Tibial artery (tissue), 4 donors: ENCODE measurements at regions not wholly inside any gene's neighbourhood (a gene's known extent, or its start where the extent isn't known, plus 50 kb on each side); places are given as distances from the start of the nearest gene placed in this dataset.

Experiments
- DNase-seq, 2 donors: peaks; one replicate each; pipeline ENCODE4 v3.0.0-alpha.2; 2019
- H3K27ac ChIP-seq, 2 donors: fragments of 200-600 bp; sonication (generic) in 1 of 2; 1 replicate in 1 of 2; 2 replicates in 1 of 2; pipeline ENCODE4 v1.5.1; 2018 to 2019; ENCODE audit warnings: mild to moderate bottlenecking in 1 of 2
- H3K27me3 ChIP-seq, 2 donors: fragments of 200-600 bp; sonication (generic) in 1 of 2; one replicate each; pipeline versions ENCODE4 v1.5.1 to v1.6.0; 2016 to 2019
- H3K36me3 ChIP-seq, 3 donors: fragments of 200-600 bp; sonication (generic) in 2 of 3; one replicate each; pipeline ENCODE4 v1.5.1; 2016 to 2019; ENCODE audit warnings: mild to moderate bottlenecking in 2 of 3
- H3K4me1 ChIP-seq, 4 donors: fragments of 200-600 bp; sonication (generic) in 2 of 4; 1 replicate in 3 of 4; 2 replicates in 1 of 4; pipeline ENCODE4 v1.5.1; 2016 to 2019
- H3K4me3 ChIP-seq, 2 donors: fragments of 200-600 bp; sonication (generic) in 1 of 2; 1 replicate in 1 of 2; 2 replicates in 1 of 2; pipeline ENCODE4 v1.5.1; 2018 to 2019; ENCODE audit warnings: mild to moderate bottlenecking in 2 of 2
- H3K9me3 ChIP-seq, 3 donors: fragments of 200-600 bp; sonication (generic) in 1 of 3; one replicate each; pipeline ENCODE4 v1.5.1; 2016 to 2019
- intact Hi-C: fragments of 100-400 bp; cut with DNase I; formaldehyde crosslinking; loops from one replicate; pipeline ENCODE4 v1.15.0; 2023; ENCODE audit warnings: low total_unique reads
- TF ChIP-seq, protein P1 (sequence below), 2 experiments: fragments of 200-600 bp in 1 of 2; fragments of 450-650 bp in 1 of 2; IDR thresholded peaks; one replicate each; pipeline ENCODE4 v1.5.1; 2017 to 2019; ENCODE audit warnings: antibody characterized with exemption in 2 of 2, mild to moderate bottlenecking in 1 of 2, moderate library complexity in 1 of 2

DNA sequence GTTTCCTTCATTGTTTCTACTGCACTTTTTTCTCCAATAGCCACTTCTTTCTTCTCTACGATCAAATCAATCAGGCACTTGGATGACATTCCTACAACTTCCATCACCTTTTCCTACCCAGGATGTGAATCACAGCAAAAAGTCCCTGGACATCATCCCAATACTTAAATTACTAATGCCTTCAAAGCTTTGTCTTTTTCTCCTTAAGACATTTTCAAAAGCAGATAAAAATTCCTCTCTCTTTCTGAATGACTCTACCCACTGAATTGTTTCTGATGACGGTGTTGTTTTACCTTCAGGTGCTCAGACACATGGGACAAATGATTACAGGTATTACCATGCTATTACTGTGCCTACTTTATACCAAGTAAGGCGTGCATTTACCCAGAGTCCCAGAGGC lies 500.9 kb downstream of the FBXO15 start:
- no peaks in the 10 kb centered on the region for H3K4me1 ChIP-seq
- H3K9me3 ChIP-seq: no peaks in the 10 kb centered on the region
- no peak overlapping the region for H3K27ac ChIP-seq
- H3K4me3 ChIP-seq: no peak overlapping the region
- TF ChIP-seq, protein P1, sequence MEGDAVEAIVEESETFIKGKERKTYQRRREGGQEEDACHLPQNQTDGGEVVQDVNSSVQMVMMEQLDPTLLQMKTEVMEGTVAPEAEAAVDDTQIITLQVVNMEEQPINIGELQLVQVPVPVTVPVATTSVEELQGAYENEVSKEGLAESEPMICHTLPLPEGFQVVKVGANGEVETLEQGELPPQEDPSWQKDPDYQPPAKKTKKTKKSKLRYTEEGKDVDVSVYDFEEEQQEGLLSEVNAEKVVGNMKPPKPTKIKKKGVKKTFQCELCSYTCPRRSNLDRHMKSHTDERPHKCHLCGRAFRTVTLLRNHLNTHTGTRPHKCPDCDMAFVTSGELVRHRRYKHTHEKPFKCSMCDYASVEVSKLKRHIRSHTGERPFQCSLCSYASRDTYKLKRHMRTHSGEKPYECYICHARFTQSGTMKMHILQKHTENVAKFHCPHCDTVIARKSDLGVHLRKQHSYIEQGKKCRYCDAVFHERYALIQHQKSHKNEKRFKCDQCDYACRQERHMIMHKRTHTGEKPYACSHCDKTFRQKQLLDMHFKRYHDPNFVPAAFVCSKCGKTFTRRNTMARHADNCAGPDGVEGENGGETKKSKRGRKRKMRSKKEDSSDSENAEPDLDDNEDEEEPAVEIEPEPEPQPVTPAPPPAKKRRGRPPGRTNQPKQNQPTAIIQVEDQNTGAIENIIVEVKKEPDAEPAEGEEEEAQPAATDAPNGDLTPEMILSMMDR (IDR thresholded peaks at IDR 0.05): no peak
- intact Hi-C loops: no loop called here
- DNase-seq: no peak
- no peaks in the 10 kb centered on the region for H3K27me3 ChIP-seq
- H3K36me3 ChIP-seq: no peaks in the 10 kb centered on the region

DNA sequence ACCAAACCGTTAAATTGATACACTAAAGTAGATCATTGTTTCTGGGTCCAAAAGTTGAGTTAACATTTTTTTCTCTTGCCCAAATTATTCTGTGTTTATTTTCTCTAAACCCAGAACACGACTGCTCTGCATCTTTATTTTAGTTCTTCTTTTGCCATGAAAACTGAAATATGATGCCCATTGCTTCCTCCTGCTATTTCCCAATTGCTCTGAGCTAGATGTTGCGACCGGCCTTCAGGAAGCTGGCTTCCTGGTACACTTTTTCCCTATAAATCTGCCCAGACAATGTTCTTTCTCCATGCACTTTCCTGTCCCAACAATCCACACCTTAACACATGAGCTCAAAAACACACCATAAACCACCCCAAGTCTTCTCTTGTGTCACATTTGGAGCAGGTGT lies 501.4 kb downstream of the FBXO15 start:
- TF ChIP-seq, protein P1 (IDR thresholded peaks at IDR 0.05): no peak
- H3K27me3 ChIP-seq: no peaks in the 10 kb centered on the region
- intact Hi-C loops: no loop called here

DNA sequence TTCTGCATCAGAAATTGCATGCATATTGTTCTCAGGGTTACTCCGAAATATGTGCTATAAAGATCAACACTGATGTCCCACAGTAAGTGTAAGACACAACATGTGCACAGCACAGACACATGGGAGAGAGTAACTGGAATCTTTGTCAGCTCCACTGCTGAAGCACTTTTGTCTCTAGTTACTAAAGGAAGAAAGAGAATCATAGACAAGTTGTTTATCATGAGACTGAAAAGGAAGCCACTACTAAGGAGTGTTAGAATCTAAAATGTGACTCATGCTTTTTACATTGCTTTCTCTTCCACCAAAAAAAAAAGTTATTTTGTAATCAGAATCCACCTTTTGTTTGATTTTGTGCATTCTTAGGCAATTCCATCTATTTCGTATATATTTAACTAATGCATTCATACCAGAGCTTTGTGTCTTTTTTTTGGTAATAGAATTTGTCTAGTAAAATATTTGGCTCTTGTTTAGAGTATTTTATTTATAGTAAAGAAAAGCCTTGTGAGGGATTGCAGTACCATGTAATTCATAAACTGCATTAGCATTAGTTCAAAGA lies 502.4 kb downstream of the FBXO15 start:
- DNase-seq: no peak
- H3K4me3 ChIP-seq: no peak overlapping the region
- H3K27me3 ChIP-seq: no peaks in the 10 kb centered on the region
- no peaks in the 10 kb centered on the region for H3K36me3 ChIP-seq
- no peak overlapping the region for H3K27ac ChIP-seq
- TF ChIP-seq, protein P1 (IDR thresholded peaks at IDR 0.05): no peak
- no peaks in the 10 kb centered on the region for H3K9me3 ChIP-seq
- H3K4me1 ChIP-seq: no peaks in the 10 kb centered on the region
- intact Hi-C loops: no loop called here

More for the DNA sequence above, 501.4 kb downstream of the FBXO15 start:
- no peak overlapping the region for H3K27ac ChIP-seq
- H3K36me3 ChIP-seq: no peaks in the 10 kb centered on the region
- no peaks in the 10 kb centered on the region for H3K9me3 ChIP-seq
- H3K4me3 ChIP-seq: no peak overlapping the region
- H3K4me1 ChIP-seq: no peaks in the 10 kb centered on the region
- DNase-seq: no peak

DNA sequence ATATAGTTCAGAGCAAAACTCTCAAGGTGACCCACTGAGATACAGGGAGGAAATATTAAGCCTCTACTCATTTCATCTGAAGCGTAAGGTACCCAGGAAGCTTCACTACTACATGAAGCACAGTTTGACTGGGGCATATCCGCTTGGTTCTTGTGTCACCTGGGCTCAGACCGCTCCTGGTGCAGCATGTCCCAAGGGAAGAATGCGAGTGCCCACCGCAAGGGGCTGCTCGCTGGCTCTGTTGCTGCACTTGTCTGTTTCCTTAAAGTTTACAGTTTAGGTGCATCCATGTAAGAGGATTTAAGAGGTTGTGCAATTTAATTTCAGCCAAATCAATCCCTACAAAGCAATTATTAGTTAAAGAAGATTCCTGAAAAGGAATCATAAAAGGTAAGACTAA lies 507.8 kb downstream of the FBXO15 start:
- Histone ChIP-seq H3K9me3 (no peaks in the 10 kb centered on the region), H3K4me1 (no peaks in the 10 kb centered on the region), H3K36me3 (no peaks in the 10 kb centered on the region), H3K4me3 (no peak overlapping the region), H3K27me3 (no peaks in the 10 kb centered on the region), H3K27ac (no peak overlapping the region)
- TF ChIP-seq, protein P1 (IDR thresholded peaks at IDR 0.05): no peak
- no peak for DNase-seq
- intact Hi-C loops: no loop called here

DNA sequence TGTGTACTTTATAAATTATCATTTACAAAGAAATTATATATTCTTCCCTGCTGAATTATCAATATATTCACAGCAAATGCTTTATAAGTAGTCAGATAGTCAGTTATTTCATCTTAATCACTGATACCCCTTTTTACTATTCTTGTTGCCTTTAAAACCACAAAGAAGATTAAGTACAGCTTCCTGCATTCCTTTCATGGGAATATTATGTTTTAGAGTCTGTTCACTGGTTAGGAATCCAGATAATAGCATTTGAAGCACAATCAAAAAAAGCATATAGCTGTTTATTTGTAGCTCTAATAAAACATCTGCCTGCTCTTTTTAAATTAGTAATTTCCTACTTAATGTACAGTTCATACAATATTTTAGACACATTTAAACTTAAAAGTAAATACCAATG lies 508.9 kb downstream of the FBXO15 start:
- intact Hi-C loops: no loop called here
- Histone ChIP-seq H3K4me3 (no peak overlapping the region), H3K4me1 (no peaks in the 10 kb centered on the region), H3K27ac (no peak overlapping the region), H3K9me3 (no peaks in the 10 kb centered on the region), H3K36me3 (no peaks in the 10 kb centered on the region), H3K27me3 (no peaks in the 10 kb centered on the region)
- TF ChIP-seq, protein P1 (IDR thresholded peaks at IDR 0.05): no peak
- DNase-seq: no peak

DNA sequence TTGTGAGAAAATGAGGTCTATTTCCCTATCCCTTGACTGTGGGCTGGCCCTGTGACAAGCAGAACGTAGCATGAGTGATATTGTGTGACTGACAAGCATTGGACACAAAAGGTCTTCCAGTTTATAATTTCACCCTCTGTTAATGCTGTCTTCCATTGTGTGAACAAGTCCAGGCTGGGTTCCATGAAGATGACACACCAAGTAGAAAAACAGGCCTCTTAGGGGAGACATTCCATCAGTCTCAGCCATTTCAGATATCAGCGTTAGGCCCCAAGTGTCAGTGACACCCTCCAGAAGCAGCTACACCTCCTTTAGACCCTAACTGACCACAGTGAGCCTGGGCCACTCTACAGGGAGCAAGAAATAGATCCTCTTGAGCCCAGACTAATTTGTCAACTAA lies 511.3 kb downstream of the FBXO15 start:
- TF ChIP-seq, protein P1 (IDR thresholded peaks at IDR 0.05): no peak
- Histone ChIP-seq H3K27me3 (no peaks in the 10 kb centered on the region), H3K4me1 (no peaks in the 10 kb centered on the region), H3K27ac (no peak overlapping the region), H3K36me3 (no peaks in the 10 kb centered on the region), H3K4me3 (no peak overlapping the region), H3K9me3 (no peaks in the 10 kb centered on the region)
- no peak for DNase-seq
- intact Hi-C loops: no loop called here
